ENCODE measurements at regions not wholly inside any gene's neighbourhood (a gene's known extent, or its start where the extent isn't known, plus 50 kb on each side); places are given as distances from the start of the nearest gene placed in this dataset.

DNA sequence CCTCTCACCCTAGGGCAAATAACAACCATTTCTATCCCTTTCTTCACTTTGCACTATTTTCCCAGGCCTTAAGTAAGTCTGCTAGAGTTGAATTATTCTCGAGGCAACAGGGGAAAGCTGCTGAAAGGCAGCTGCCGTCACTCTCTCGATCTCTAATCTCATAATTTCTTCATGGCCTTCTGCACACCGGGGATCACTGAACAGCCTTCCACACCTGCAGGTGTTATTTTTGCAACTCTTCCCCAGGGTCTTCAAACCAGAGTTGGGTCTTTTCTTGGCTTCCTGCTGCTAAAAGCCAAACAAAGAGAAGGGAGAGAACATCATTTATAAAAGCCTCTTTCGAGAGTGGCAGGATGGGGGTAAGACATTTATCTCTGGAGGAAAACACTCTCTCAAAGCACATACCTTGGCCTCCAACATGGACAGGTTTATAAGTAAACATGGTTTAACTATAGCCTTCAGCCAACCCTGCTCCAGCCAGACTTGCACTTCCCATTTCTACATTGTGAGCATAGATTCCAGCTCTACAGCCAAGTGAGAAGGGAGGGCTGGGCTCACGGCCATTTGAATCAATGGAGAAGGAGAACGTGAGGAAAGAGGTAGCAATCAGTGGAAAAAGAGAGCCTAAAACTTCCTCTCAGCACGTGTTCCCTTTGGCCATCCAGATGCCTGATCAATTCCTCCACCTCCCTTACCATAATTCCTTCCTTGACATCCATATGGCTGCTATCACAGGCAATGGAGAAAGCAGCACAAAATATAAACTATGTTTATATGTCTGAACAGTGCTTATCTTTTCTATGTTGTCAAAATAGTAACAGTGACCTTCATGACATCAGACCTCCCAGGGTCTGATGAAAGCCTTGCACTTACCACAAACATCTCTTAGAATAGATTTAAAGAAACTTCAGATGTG lies 464.9 kb downstream of the TLE1 start:
- TF ChIP-seq CTCF (IDR thresholded peaks at IDR 0.05), result no peak
- TF ChIP-seq POLR2A (IDR thresholded peaks at IDR 0.05), result no peak

All from body of pancreas (tissue), 4 donors.